Erythroblast (primary cell): ENCODE measurements at regions not wholly inside any gene's neighbourhood (a gene's known extent, or its start where the extent isn't known, plus 50 kb on each side); places are given as distances from the start of the nearest gene placed in this dataset.

Experiments
- GATA1 ChIP-seq: IDR thresholded peaks from 2 replicates; pipeline ENCODE4 v1.6.1; 2011; ENCODE audit warnings: low read depth, mild to moderate bottlenecking, control low read depth, low read length, moderate library complexity
- POLR2A ChIP-seq: IDR thresholded peaks from 2 replicates; pipeline ENCODE4 v1.6.1; 2011; ENCODE audit warnings: mild to moderate bottlenecking, low read length

DNA sequence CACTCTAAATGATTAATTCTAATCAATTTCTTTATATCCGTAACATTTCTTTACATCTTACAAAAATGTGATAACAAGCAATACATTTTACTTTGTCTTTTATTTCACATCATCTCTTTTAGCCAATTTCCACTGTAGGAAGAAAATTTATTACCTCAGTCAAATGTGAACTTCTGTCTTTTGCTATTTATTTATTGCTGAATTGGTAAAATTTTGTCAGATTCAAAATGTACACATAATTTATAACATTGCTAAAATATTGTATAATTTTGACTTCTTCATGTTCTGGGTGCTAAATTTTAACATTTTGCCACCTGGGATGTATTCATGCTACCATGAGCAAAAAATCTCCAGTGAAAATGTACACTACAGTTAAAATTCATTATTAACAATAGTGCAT, 158.0 kb downstream of the HGF start:
- TF ChIP-seq POLR2A = no peak
- no peak for TF ChIP-seq GATA1
